HCT116 (cell line): ENCODE measurements at regions not wholly inside any gene's neighbourhood (a gene's known extent, or its start where the extent isn't known, plus 50 kb on each side); places are given as distances from the start of the nearest gene placed in this dataset.

Experiments
- ATAC-seq: fragments of 200-7000 bp; cut with Tn5 transposase; 2 replicates; pipeline ENCODE4 v1.9.1; 2020; ENCODE audit warnings: mild to moderate bottlenecking, moderate library complexity
- BruUV-seq: library from RNA; stranded (reverse); fragments of 400-500 nt; replicated peaks from 2 replicates; lab custom pipeline; 2021; lab: Mats Ljungman, UMichigan
- CTCF ChIA-PET: fragments of 300-600 bp; sonication (Branson Sonifier 250); formaldehyde crosslinking; loops from one replicate; lab custom pipeline; 2021; ENCODE audit warnings: antibody characterized with exemption; lab: Charles Lee
- POLR2A ChIA-PET: fragments of 300-600, 350-600 bp; sonication (Branson Sonifier 250); formaldehyde crosslinking; loops from one replicate; lab custom pipeline; 2021; ENCODE audit warnings: antibody characterized with exemption; lab: Charles Lee
- RAD21 ChIA-PET, 2 experiments: fragments of 300-600 bp; sonication (Branson Sonifier 250); formaldehyde crosslinking; loops; one replicate each; lab custom pipeline; 2023; ENCODE audit warnings: low total read pairs in 2 of 2; ENCODE audit not compliant: uncharacterized antibody in 2 of 2, unreplicated experiment in 2 of 2, low non-redundant PET in 1 of 2; lab: Charles Lee
- DNase-seq: peaks from one replicate; pipeline ENCODE4 v3.0.0-alpha.2; 2010; ENCODE audit warnings: low read depth, low spot score
- H2AFZ ChIP-seq: fragments of 200-600 bp; shearing (Covaris generic), sonication (generic); 2 replicates; pipeline ENCODE4 v1.6.1; 2017; ENCODE audit warnings: low read depth, mixed run types, mixed read lengths, antibody characterized with exemption, low read length; ENCODE audit not compliant: poor library complexity, severe bottlenecking
- H3K27ac ChIP-seq: 2 replicates; pipeline ENCODE4 v1.5.1; 2012; ENCODE audit warnings: low read depth, low read length
- H3K27me3 ChIP-seq: fragments of 200-600 bp; sonication (generic); 2 replicates; pipeline ENCODE4 v1.6.1; 2016; ENCODE audit warnings: mixed run types, low read length, mixed read lengths; ENCODE audit not compliant: insufficient read depth
- H3K36me3 ChIP-seq, 2 experiments: fragments of 200-500 bp in 1 of 2; fragments of 200-600 bp in 1 of 2; sonication (Bioruptor generic) in 1 of 2; sonication (generic) in 1 of 2; 2 replicates each; pipeline versions ENCODE4 v1.5.1 to v1.6.1; 2014 to 2016; ENCODE audit warnings: low read length in 2 of 2, inconsistent platforms in 1 of 2, mixed read lengths in 1 of 2, mixed run types in 1 of 2; ENCODE audit not compliant: insufficient read depth in 2 of 2, control insufficient read depth in 1 of 2
- H3K4me1 ChIP-seq, 2 experiments: fragments of 200-600 bp in 1 of 2; sonication (generic) in 1 of 2; 2 replicates each; pipeline versions ENCODE4 v1.5.1 to v1.6.1; 2012 to 2017; ENCODE audit warnings: low read length in 2 of 2, inconsistent platforms in 1 of 2, mild to moderate bottlenecking in 1 of 2, mixed read lengths in 1 of 2, mixed run types in 1 of 2, moderate library complexity in 1 of 2; ENCODE audit not compliant: insufficient read depth in 2 of 2, control insufficient read depth in 1 of 2
- H3K4me2 ChIP-seq: fragments of 200-600 bp; sonication (generic); 2 replicates; pipeline ENCODE4 v1.6.1; 2017; ENCODE audit warnings: mixed run types, low read length, mixed read lengths
- H3K4me3 ChIP-seq, 2 experiments: fragments of 200-600 bp in 1 of 2; sonication (generic) in 1 of 2; replicated peaks in 1 of 2; 2 replicates each; pipeline ENCODE4 v1.5.1; 2011 to 2016; ENCODE audit warnings: low read length in 2 of 2, control low read depth in 1 of 2, low read depth in 1 of 2, mild to moderate bottlenecking in 1 of 2, mixed read lengths in 1 of 2, mixed run types in 1 of 2
- H3K79me2 ChIP-seq: fragments of 200-600 bp; sonication (generic); 2 replicates; pipeline ENCODE4 v1.6.1; 2017; ENCODE audit warnings: mild to moderate bottlenecking, mixed run types, low read length, moderate library complexity, mixed read lengths; ENCODE audit not compliant: insufficient read depth
- H3K9ac ChIP-seq: fragments of 200-600 bp; sonication (generic); 2 replicates; pipeline ENCODE4 v1.6.1; 2016; ENCODE audit warnings: low read length, mixed read lengths
- H3K9me2 ChIP-seq: fragments of 200-600 bp; sonication (generic), shearing (Covaris generic); 2 replicates; pipeline ENCODE4 v1.6.1; 2017; ENCODE audit warnings: mixed run types, mild to moderate bottlenecking, moderate library complexity; ENCODE audit not compliant: insufficient read depth
- H3K9me3 ChIP-seq, 2 experiments: fragments of 200-500 bp in 1 of 2; fragments of 200-600 bp in 1 of 2; sonication (Bioruptor generic) in 1 of 2; sonication (generic) in 1 of 2; 2 replicates each; pipeline ENCODE4 v1.6.1; 2014 to 2017; ENCODE audit warnings: low read length in 2 of 2, mixed read lengths in 2 of 2, inconsistent platforms in 1 of 2, low read depth in 1 of 2, mild to moderate bottlenecking in 1 of 2, mixed run types in 1 of 2, moderate library complexity in 1 of 2; ENCODE audit not compliant: control insufficient read depth in 1 of 2, insufficient read depth in 1 of 2
- H4K20me1 ChIP-seq: fragments of 200-600 bp; sonication (generic), shearing (Covaris generic); 2 replicates; pipeline ENCODE4 v1.6.1; 2017; ENCODE audit warnings: mixed run types, mild to moderate bottlenecking, moderate library complexity; ENCODE audit not compliant: insufficient read depth
- JUND ChIP-seq: IDR thresholded peaks from 2 replicates; pipeline ENCODE4 v1.6.1; 2012
- POLR2A ChIP-seq: IDR thresholded peaks from 2 replicates; pipeline ENCODE4 v1.7.0; 2011; ENCODE audit warnings: borderline replicate concordance; ENCODE audit not compliant: insufficient read depth, insufficient read length; ENCODE audit errors: extremely low read depth
- intact Hi-C: fragments of 100-400 bp; cut with micrococcal nuclease; formaldehyde crosslinking; loops from 2 replicates; pipeline ENCODE4 v1.10.0; 2022
- TF ChIP-seq, protein P1 (sequence below): IDR thresholded peaks from 2 replicates; pipeline ENCODE4 v1.6.1; 2012
- TF ChIP-seq, protein P2 (sequence below): IDR thresholded peaks from 2 replicates; pipeline ENCODE4 v1.6.1; 2011; ENCODE audit warnings: mild to moderate bottlenecking, low read length, moderate library complexity; ENCODE audit not compliant: insufficient replicate concordance; ENCODE audit errors: extremely low read depth
- TF ChIP-seq, protein P3 (sequence below), 3 experiments: fragments of 200-600 bp in 1 of 3; sonication (generic) in 1 of 3; IDR thresholded peaks in 2 of 3; conservative IDR thresholded peaks in 1 of 3; 2 replicates each; pipeline ENCODE4 v1.5.1; 2012 to 2017; ENCODE audit warnings: low read depth in 2 of 3, low read length in 2 of 3, antibody characterized with exemption in 1 of 3, borderline replicate concordance in 1 of 3, control low read depth in 1 of 3, mild to moderate bottlenecking in 1 of 3, mixed read lengths in 1 of 3, mixed run types in 1 of 3, moderate library complexity in 1 of 3; ENCODE audit not compliant: insufficient read depth in 1 of 3

DNA sequence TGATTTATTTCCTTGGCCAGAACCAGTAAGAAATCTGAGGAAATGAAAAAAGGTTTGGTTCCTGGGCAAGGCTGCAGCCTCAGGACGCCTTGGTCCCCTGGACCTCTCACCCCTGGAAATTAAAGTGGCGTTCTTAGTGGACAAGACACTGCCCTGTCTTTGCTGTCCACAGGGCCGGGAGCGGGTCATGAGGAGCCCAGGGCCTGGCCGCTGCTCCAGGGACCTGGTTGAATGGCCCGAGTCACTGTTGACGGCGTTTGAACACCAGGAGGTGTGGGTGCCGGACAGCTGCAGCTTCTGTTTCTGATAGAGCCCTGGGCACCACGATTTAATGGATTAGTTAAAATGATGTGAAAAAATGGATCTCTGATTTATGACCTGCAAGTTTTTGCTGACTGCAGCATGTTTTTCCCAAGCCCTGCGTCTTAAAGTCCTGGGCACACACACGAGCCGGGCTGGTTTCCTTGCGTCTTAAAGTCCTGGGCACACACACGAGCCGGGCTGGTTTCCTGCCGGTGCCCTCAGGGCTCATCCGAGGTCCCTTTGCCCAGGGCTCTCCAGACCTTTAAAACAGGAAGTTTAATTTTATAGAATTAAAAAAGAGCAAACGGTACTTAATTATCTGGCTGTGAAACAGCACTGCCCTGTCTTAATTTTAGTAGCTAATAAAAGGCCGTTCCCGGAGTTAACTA is 74.1 kb upstream of the ACTRT2 start:
- ChIA-PET CTCF (no interaction called here), RAD21 (no interaction called here), POLR2A (no interaction called here)
- BruUV-seq: no TSS peak
- H3K4me1 ChIP-seq: no peaks in the 10 kb centered on the region
- H3K27ac ChIP-seq: no peak overlapping the region
- intact Hi-C loops: no loop called here
- H3K4me2 ChIP-seq: no peak overlapping the region
- H4K20me1 ChIP-seq: no peaks in the 10 kb centered on the region
- H3K9me3 ChIP-seq: no peaks in the 10 kb centered on the region
- TF ChIP-seq, protein P1, sequence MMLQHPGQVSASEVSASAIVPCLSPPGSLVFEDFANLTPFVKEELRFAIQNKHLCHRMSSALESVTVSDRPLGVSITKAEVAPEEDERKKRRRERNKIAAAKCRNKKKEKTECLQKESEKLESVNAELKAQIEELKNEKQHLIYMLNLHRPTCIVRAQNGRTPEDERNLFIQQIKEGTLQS: no peak
- TF ChIP-seq POLR2A (no peak), JUND (no peak)
- TF ChIP-seq, protein P2, sequence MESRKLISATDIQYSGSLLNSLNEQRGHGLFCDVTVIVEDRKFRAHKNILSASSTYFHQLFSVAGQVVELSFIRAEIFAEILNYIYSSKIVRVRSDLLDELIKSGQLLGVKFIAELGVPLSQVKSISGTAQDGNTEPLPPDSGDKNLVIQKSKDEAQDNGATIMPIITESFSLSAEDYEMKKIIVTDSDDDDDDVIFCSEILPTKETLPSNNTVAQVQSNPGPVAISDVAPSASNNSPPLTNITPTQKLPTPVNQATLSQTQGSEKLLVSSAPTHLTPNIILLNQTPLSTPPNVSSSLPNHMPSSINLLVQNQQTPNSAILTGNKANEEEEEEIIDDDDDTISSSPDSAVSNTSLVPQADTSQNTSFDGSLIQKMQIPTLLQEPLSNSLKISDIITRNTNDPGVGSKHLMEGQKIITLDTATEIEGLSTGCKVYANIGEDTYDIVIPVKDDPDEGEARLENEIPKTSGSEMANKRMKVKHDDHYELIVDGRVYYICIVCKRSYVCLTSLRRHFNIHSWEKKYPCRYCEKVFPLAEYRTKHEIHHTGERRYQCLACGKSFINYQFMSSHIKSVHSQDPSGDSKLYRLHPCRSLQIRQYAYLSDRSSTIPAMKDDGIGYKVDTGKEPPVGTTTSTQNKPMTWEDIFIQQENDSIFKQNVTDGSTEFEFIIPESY: no peak
- TF ChIP-seq, protein P3, sequence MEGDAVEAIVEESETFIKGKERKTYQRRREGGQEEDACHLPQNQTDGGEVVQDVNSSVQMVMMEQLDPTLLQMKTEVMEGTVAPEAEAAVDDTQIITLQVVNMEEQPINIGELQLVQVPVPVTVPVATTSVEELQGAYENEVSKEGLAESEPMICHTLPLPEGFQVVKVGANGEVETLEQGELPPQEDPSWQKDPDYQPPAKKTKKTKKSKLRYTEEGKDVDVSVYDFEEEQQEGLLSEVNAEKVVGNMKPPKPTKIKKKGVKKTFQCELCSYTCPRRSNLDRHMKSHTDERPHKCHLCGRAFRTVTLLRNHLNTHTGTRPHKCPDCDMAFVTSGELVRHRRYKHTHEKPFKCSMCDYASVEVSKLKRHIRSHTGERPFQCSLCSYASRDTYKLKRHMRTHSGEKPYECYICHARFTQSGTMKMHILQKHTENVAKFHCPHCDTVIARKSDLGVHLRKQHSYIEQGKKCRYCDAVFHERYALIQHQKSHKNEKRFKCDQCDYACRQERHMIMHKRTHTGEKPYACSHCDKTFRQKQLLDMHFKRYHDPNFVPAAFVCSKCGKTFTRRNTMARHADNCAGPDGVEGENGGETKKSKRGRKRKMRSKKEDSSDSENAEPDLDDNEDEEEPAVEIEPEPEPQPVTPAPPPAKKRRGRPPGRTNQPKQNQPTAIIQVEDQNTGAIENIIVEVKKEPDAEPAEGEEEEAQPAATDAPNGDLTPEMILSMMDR (IDR thresholded peaks at IDR 0.05 in 2 of 3, conservative IDR thresholded peaks at IDR 0.05 in 1 of 3; ENCODE audit: borderline replicate concordance in 1 of 3, insufficient read depth in 1 of 3, low read depth in 2 of 3, low read length in 2 of 3): no peak
- DNase-seq: no peak
- no peak overlapping the region for H2AFZ ChIP-seq
- H3K4me3 ChIP-seq: no peak overlapping the region
- no peaks in the 10 kb centered on the region for H3K9me2 ChIP-seq
- H3K79me2 ChIP-seq: no peaks in the 10 kb centered on the region
- no peak for ATAC-seq
- no peak overlapping the region for H3K9ac ChIP-seq
- no peaks in the 10 kb centered on the region for H3K36me3 ChIP-seq
- peaks cover 13% of the 10 kb centered on the region; the same call in 1 of the 2 replicates for H3K27me3 ChIP-seq
